Spleen (tissue), 11 donors: ENCODE measurements at regions not wholly inside any gene's neighbourhood (a gene's known extent, or its start where the extent isn't known, plus 50 kb on each side); places are given as distances from the start of the nearest gene placed in this dataset.

ENCODE experiments used
- DNase-seq: peaks from one replicate; pipeline ENCODE4 v3.0.0-alpha.2; 2020
- H3K27ac ChIP-seq, 8 donors: fragments of 200-600 bp; sonication (generic) in 7 of 8; 1 replicate in 4 of 8; 2 replicates in 4 of 8; pipeline versions ENCODE4 v1.5.0 to v1.8.0; 2016 to 2021; ENCODE audit warnings: inconsistent platforms in 4 of 8, mild to moderate bottlenecking in 4 of 8, moderate library complexity in 1 of 8
- H3K27me3 ChIP-seq, 7 donors: fragments of 200-600 bp; sonication (generic) in 6 of 7; replicated peaks in 1 of 7; 1 replicate in 4 of 7; 2 replicates in 3 of 7; pipeline versions ENCODE4 v1.5.0 to v1.8.0; 2016 to 2021; ENCODE audit warnings: inconsistent platforms in 3 of 7, mild to moderate bottlenecking in 1 of 7
- H3K36me3 ChIP-seq, 6 donors: fragments of 200-600 bp; sonication (generic) in 5 of 6; 1 replicate in 4 of 6; 2 replicates in 2 of 6; pipeline versions ENCODE4 v1.5.0 to v1.8.0; 2016 to 2021; ENCODE audit warnings: inconsistent platforms in 2 of 6
- H3K4me1 ChIP-seq, 6 donors: fragments of 200-600 bp; sonication (generic) in 5 of 6; 1 replicate in 3 of 6; 2 replicates in 3 of 6; pipeline versions ENCODE4 v1.5.0 to v1.8.0; 2016 to 2021; ENCODE audit warnings: inconsistent platforms in 3 of 6
- H3K4me3 ChIP-seq, 8 donors: fragments of 200-600 bp; sonication (generic) in 7 of 8; 1 replicate in 4 of 8; 2 replicates in 4 of 8; pipeline versions ENCODE4 v1.5.0 to v1.8.0; 2016 to 2021; ENCODE audit warnings: inconsistent platforms in 4 of 8, mild to moderate bottlenecking in 4 of 8, moderate library complexity in 2 of 8
- H3K9me3 ChIP-seq, 8 donors: fragments of 200-600 bp; sonication (generic) in 7 of 8; 1 replicate in 4 of 8; 2 replicates in 4 of 8; pipeline versions ENCODE4 v1.5.0 to v1.8.0; 2016 to 2021; ENCODE audit warnings: inconsistent platforms in 4 of 8
- POLR2A ChIP-seq, 3 donors: fragments of 450-650 bp; IDR thresholded peaks; one replicate each; pipeline ENCODE4 v1.5.1; 2017; ENCODE audit warnings: antibody characterized with exemption in 3 of 3, mild to moderate bottlenecking in 1 of 3
- POLR2AphosphoS5 ChIP-seq, 3 donors: sonication (generic); formaldehyde crosslinking; IDR thresholded peaks; one replicate each; pipeline ENCODE4 v1.5.1; 2017; ENCODE audit warnings: antibody characterized with exemption in 3 of 3
- WGBS, 5 donors: extraction: QIAGEN DNeasy Blood & Tissue Kit in 3 of 5; methylation state at CpG; one replicate each; pipeline versions ENCODE4 v1.1.5 to v1.1.7; 2013 to 2018; 5-methylcytosine and 5-hydroxymethylcytosine counted together
- intact Hi-C: fragments of 100-400 bp; cut with DNase I; formaldehyde crosslinking; loops from one replicate; pipeline ENCODE4 v1.15.0; 2023; ENCODE audit warnings: low total_unique reads
- TF ChIP-seq, protein P1 (sequence below), 11 experiments: fragments of 200-600 bp in 7 of 11; fragments of 450-650 bp in 4 of 11; sonication (generic) in 4 of 11; IDR thresholded peaks in 8 of 11; conservative IDR thresholded peaks in 3 of 11; 1 replicate in 7 of 11; 2 replicates in 4 of 11; pipeline versions ENCODE4 v1.4.0 to v1.8.0; 2016 to 2021; ENCODE audit warnings: antibody characterized with exemption in 11 of 11, inconsistent platforms in 4 of 11, mild to moderate bottlenecking in 1 of 11
- donor health status: healthy with polysubstance abuse.
- donor health status: DM: no; HTN: no; CAD: no; lungs with moderate emphysema.
- donor health status: DM: no; HTN: no; CAD: no.
- donor health status: Bipolar disorder and iron deficiency.
- donor health status: healthy.
- donor health status: DM: no; HTN: no; CAD: no.
- donor health status: DM: yes; HTN: yes; CAD: no.

DNA sequence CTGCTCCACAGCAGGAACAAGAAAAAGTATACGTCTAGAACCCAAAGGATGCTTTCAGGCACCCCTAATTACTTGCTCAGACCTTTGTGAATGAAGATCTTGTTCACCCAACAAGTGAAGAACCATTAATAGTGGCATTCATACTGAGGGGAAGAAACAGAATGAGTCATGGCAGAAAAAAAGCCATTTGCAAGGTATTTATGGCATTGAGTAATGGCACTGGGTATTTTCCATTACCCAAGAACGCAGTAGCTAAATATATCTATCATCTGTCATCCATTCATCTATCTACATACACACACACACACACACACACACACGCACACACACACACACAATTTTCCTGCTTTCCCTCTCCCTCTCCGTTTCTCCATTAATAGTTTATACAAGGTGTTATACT is 56.4 kb upstream of the XIRP2 start:
- 72 to 90% (median 81%) methylated on average over 4 of the region's 4 CpGs for WGBS, 5 donors
- Histone ChIP-seq H3K4me3 (no peak overlapping the region), H3K9me3 (no peaks in the 10 kb centered on the region), H3K36me3 (no peaks in the 10 kb centered on the region), H3K27me3 (no peaks in the 10 kb centered on the region), H3K4me1 (no peaks in the 10 kb centered on the region), H3K27ac (no peak overlapping the region)
- intact Hi-C loops: no loop called here
- no peak for DNase-seq
- no peak for TF ChIP-seq POLR2AphosphoS5 (IDR thresholded peaks at IDR 0.05)

DNA sequence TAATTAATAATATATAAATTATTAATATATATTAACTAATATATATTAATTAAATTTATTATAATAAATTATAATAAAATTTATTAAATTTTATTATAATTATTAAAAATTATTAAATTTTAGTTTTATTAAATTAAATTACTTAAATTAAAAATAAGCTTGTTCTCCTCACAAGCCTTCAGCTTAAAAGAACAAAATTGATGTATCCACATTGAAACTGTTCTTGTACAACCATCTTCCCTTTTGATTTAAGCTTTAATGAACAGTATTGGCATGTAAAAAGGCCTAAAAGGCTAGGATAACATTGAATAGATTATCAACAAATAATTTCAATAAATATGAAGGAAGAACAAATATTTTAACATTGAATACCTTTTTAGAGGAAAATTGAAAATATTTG is 62.4 kb upstream of the XIRP2 start:
- intact Hi-C loops: no loop called here
- no peak for DNase-seq
- Histone ChIP-seq H3K9me3 (peaks cover 0 to 7% (median 0%) of the 10 kb centered on the region in 8 donors), H3K4me3 (no peak overlapping the region), H3K36me3 (no peaks in the 10 kb centered on the region), H3K27ac (no peak overlapping the region), H3K27me3 (no peaks in the 10 kb centered on the region), H3K4me1 (no peaks in the 10 kb centered on the region)
- TF ChIP-seq POLR2A (IDR thresholded peaks at IDR 0.05): no peak
- TF ChIP-seq POLR2AphosphoS5 (IDR thresholded peaks at IDR 0.05): no peak
- TF ChIP-seq, protein P1, sequence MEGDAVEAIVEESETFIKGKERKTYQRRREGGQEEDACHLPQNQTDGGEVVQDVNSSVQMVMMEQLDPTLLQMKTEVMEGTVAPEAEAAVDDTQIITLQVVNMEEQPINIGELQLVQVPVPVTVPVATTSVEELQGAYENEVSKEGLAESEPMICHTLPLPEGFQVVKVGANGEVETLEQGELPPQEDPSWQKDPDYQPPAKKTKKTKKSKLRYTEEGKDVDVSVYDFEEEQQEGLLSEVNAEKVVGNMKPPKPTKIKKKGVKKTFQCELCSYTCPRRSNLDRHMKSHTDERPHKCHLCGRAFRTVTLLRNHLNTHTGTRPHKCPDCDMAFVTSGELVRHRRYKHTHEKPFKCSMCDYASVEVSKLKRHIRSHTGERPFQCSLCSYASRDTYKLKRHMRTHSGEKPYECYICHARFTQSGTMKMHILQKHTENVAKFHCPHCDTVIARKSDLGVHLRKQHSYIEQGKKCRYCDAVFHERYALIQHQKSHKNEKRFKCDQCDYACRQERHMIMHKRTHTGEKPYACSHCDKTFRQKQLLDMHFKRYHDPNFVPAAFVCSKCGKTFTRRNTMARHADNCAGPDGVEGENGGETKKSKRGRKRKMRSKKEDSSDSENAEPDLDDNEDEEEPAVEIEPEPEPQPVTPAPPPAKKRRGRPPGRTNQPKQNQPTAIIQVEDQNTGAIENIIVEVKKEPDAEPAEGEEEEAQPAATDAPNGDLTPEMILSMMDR (IDR thresholded peaks at IDR 0.05 in 8 of 11, conservative IDR thresholded peaks at IDR 0.05 in 3 of 11): no peak

GRCh38 chr2:166814335-166814734 is 73.9 kb upstream of the XIRP2 start:
- Histone ChIP-seq H3K27me3 (no peaks in the 10 kb centered on the region), H3K4me1 (no peaks in the 10 kb centered on the region), H3K9me3 (peaks cover 0 to 37% (median 9%) of the 10 kb centered on the region in 8 donors), H3K27ac (no peak overlapping the region), H3K36me3 (no peaks in the 10 kb centered on the region), H3K4me3 (no peak overlapping the region)
- TF ChIP-seq POLR2A (IDR thresholded peaks at IDR 0.05) (no peak), POLR2AphosphoS5 (IDR thresholded peaks at IDR 0.05) (no peak)
- TF ChIP-seq, protein P1 (IDR thresholded peaks at IDR 0.05 in 8 of 11, conservative IDR thresholded peaks at IDR 0.05 in 3 of 11): no peak
- no peak for DNase-seq
- intact Hi-C loops: no loop called here
- WGBS, 5 donors: 79 to 95% (median 79%) methylated on average over 5 of the region's 5 CpGs

- no peak for DNase-seq
- Histone ChIP-seq H3K4me3 (no peak overlapping the region), H3K27ac (peak overlapping the region in 6 of 8 donors; percentile 33 to 74 (median 45)), H3K4me1 (no peaks in the 10 kb centered on the region), H3K27me3 (no peaks in the 10 kb centered on the region), H3K36me3 (no peaks in the 10 kb centered on the region), H3K9me3 (peaks cover 0 to 33% (median 9%) of the 10 kb centered on the region in 8 donors)
- TF ChIP-seq POLR2A (IDR thresholded peaks at IDR 0.05): no peak
- TF ChIP-seq POLR2AphosphoS5 (IDR thresholded peaks at IDR 0.05): no peak
- TF ChIP-seq, protein P1 (IDR thresholded peaks at IDR 0.05 in 8 of 11, conservative IDR thresholded peaks at IDR 0.05 in 3 of 11): no peak
- intact Hi-C loops: no loop called here
- WGBS, 5 donors: 62 to 77% (median 71%) methylated on average over 5 of the region's 5 CpGs
Measured at GRCh38 chr2:166812166-166812891, 76.0 kb upstream of the XIRP2 start.
